KG1 (cell line): ENCODE measurements at regions not wholly inside any gene's neighbourhood (a gene's known extent, or its start where the extent isn't known, plus 50 kb on each side); places are given as distances from the start of the nearest gene placed in this dataset.
"Not testable (repeated sequence)": the region's sequence is repeated elsewhere in the genome, so short reads cannot be mapped to it uniquely, and the experiment has no call there.

Source experiments
- DNase-seq: peaks from one replicate; lab custom pipeline; 2025; lab: John Stamatoyannopoulos, UW

GRCh38 chr2:122800781-122801180 is 1045.3 kb downstream of the TSN start:
- no peak for DNase-seq

GRCh38 chr2:122804494-122804893 is 1049.0 kb downstream of the TSN start:
- no peak for DNase-seq

GRCh38 chr2:122805346-122805745 is 1049.9 kb downstream of the TSN start:
- DNase-seq, result no peak

- no peak for DNase-seq
These were observed 1053.0 kb downstream of the TSN start for GRCh38 chr2:122808286-122808969.

GRCh38 chr2:122812214-122812613 is 1056.8 kb downstream of the TSN start:
- DNase-seq, result not testable (repeated sequence)

GRCh38 chr2:122815120-122815519 is 1059.7 kb downstream of the TSN start:
- DNase-seq, result no peak

GRCh38 chr2:122816803-122817202 is 1061.4 kb downstream of the TSN start:
- DNase-seq, result no peak

- DNase-seq, result no peak
These were observed 1066.9 kb downstream of the TSN start for GRCh38 chr2:122822319-122822718.

- DNase-seq, result no peak
These were observed 1074.7 kb downstream of the TSN start for GRCh38 chr2:122830157-122830556.

- no peak for DNase-seq
These were observed 1076.2 kb downstream of the TSN start for GRCh38 chr2:122831649-122832048.

- DNase-seq, result no peak
These were observed 1088.1 kb downstream of the TSN start for GRCh38 chr2:122843503-122843902.

- DNase-seq, result no peak
These were observed 1095.7 kb downstream of the TSN start for GRCh38 chr2:122851161-122851560.

- no peak for DNase-seq
These were observed 1096.6 kb downstream of the TSN start for GRCh38 chr2:122851972-122852531.

- no peak for DNase-seq
These were observed 1101.2 kb downstream of the TSN start for GRCh38 chr2:122856696-122857095.

GRCh38 chr2:122858075-122858702 is 1102.7 kb downstream of the TSN start:
- no peak for DNase-seq

- DNase-seq, result no peak
These were observed 1103.4 kb downstream of the TSN start for GRCh38 chr2:122858813-122859212.

GRCh38 chr2:122859260-122859659 is 1103.8 kb downstream of the TSN start:
- no peak for DNase-seq

GRCh38 chr2:122863532-122863931 is 1108.1 kb downstream of the TSN start:
- DNase-seq, result no peak

- DNase-seq, result no peak
These were observed 1109.3 kb downstream of the TSN start for GRCh38 chr2:122864728-122865127.

GRCh38 chr2:122866095-122866494 is 1110.6 kb downstream of the TSN start:
- DNase-seq, result no peak

- no peak for DNase-seq
These were observed 1112.5 kb downstream of the TSN start for GRCh38 chr2:122867941-122868340.

GRCh38 chr2:122868646-122869275 is 1113.3 kb downstream of the TSN start:
- no peak for DNase-seq

GRCh38 chr2:122873951-122874350 is 1118.5 kb downstream of the TSN start:
- DNase-seq, result no peak
